IMR-90 (cell line): ENCODE measurements at regions not wholly inside any gene's neighbourhood (a gene's known extent, or its start where the extent isn't known, plus 50 kb on each side); places are given as distances from the start of the nearest gene placed in this dataset.

Experiments
- ATAC-seq: fragments of 200-7000 bp; cut with Tn5 transposase; 2 replicates; pipeline ENCODE4 v1.9.1; 2020; ENCODE audit warnings: low read depth, mild to moderate bottlenecking, moderate library complexity
- BruUV-seq: library from RNA; stranded (reverse); fragments of 400-500 nt; replicated peaks from 2 replicates; lab custom pipeline; 2021; lab: Mats Ljungman, UMichigan
- CTCF ChIA-PET: fragments of 300-600 bp; formaldehyde crosslinking; extraction: SDS; loops from one replicate; lab custom pipeline; 2021; ENCODE audit warnings: antibody characterized with exemption; lab: Yijun Ruan, JAX
- POLR2A ChIA-PET: fragments of 300-600 bp; sonication (Branson Sonifier 250); formaldehyde crosslinking; loops from one replicate; lab custom pipeline; 2022; ENCODE audit warnings: antibody characterized with exemption; ENCODE audit not compliant: unreplicated experiment; lab: Charles Lee
- DNase-seq: peaks from one replicate; pipeline ENCODE4 v3.0.0; 2013
- H2AFZ ChIP-seq: replicated peaks from 2 replicates; pipeline ENCODE3; 2013; ENCODE audit warnings: low read length, mild to moderate bottlenecking; ENCODE audit not compliant: poor library complexity
- H2AK5ac ChIP-seq: 2 replicates; pipeline ENCODE4 v1.6.1; 2013; ENCODE audit warnings: low read depth, low read length, inconsistent platforms
- H2AK9ac ChIP-seq: replicated peaks from 2 replicates; pipeline ENCODE3; 2013; ENCODE audit warnings: mild to moderate bottlenecking, low read depth, low read length, moderate library complexity; ENCODE audit not compliant: poor library complexity
- H2BK120ac ChIP-seq: 2 replicates; pipeline ENCODE4 v1.6.1; 2013; ENCODE audit warnings: low read depth, low read length, inconsistent platforms
- H2BK15ac ChIP-seq: 3 replicates; pipeline ENCODE4 v1.6.1; 2013; ENCODE audit warnings: low read depth, low read length, inconsistent platforms
- H2BK20ac ChIP-seq: 2 replicates; pipeline ENCODE4 v1.6.1; 2013; ENCODE audit warnings: low read depth, mild to moderate bottlenecking, inconsistent platforms, low read length, moderate library complexity
- H2BK5ac ChIP-seq: 2 replicates; pipeline ENCODE4 v1.6.1; 2013; ENCODE audit warnings: mild to moderate bottlenecking, low read depth, low read length, inconsistent platforms; ENCODE audit not compliant: poor library complexity, severe bottlenecking
- H3K14ac ChIP-seq: replicated peaks from 2 replicates; pipeline ENCODE4 v1.6.1; 2013; ENCODE audit warnings: low read depth, low read length, inconsistent platforms
- H3K18ac ChIP-seq: 2 replicates; pipeline ENCODE4 v1.6.1; 2013; ENCODE audit warnings: low read depth, low read length, control low read depth
- H3K23ac ChIP-seq: 2 replicates; pipeline ENCODE4 v1.6.1; 2013; ENCODE audit warnings: low read depth, low read length, inconsistent platforms
- H3K27ac ChIP-seq: 2 replicates; pipeline ENCODE4 v1.5.1; 2013; ENCODE audit warnings: mild to moderate bottlenecking, control low read depth, low read length; ENCODE audit not compliant: insufficient read depth
- H3K27me3 ChIP-seq: 2 replicates; pipeline ENCODE4 v1.6.1; 2013; ENCODE audit warnings: low read length; ENCODE audit not compliant: control insufficient read depth, insufficient read depth
- H3K36me3 ChIP-seq: 2 replicates; pipeline ENCODE4 v1.6.1; 2013; ENCODE audit warnings: low read length, mixed read lengths; ENCODE audit not compliant: control insufficient read depth, insufficient read depth
- H3K4ac ChIP-seq: 2 replicates; pipeline ENCODE4 v1.6.1; 2013; ENCODE audit warnings: low read depth, low read length, inconsistent platforms
- H3K4me1 ChIP-seq: 2 replicates; pipeline ENCODE4 v1.6.1; 2013; ENCODE audit warnings: low read length, mixed read lengths; ENCODE audit not compliant: control insufficient read depth, insufficient read depth
- H3K4me2 ChIP-seq: 2 replicates; pipeline ENCODE4 v1.6.1; 2013; ENCODE audit warnings: low read depth, mild to moderate bottlenecking, control low read depth, low read length, moderate library complexity
- H3K4me3 ChIP-seq: 2 replicates; pipeline ENCODE4 v1.5.1; 2013; ENCODE audit warnings: low read depth, mild to moderate bottlenecking, control low read depth, low read length, moderate library complexity; ENCODE audit not compliant: insufficient read depth
- H3K56ac ChIP-seq: 2 replicates; pipeline ENCODE4 v1.6.1; 2013; ENCODE audit warnings: low read length, inconsistent platforms; ENCODE audit not compliant: insufficient read depth; ENCODE audit errors: extremely low read depth
- H3K79me1 ChIP-seq, 2 experiments: 2 replicates each; pipeline ENCODE4 v1.6.1; 2013; ENCODE audit warnings: low read length in 2 of 2, inconsistent platforms in 1 of 2, low read depth in 1 of 2
- H3K9ac ChIP-seq: 2 replicates; pipeline ENCODE4 v1.6.1; 2013; ENCODE audit warnings: low read depth, low read length, control low read depth
- H3K9me1 ChIP-seq: 2 replicates; pipeline ENCODE4 v1.6.1; 2013; ENCODE audit warnings: low read length, inconsistent platforms; ENCODE audit not compliant: insufficient read depth
- H3K9me3 ChIP-seq: 2 replicates; pipeline ENCODE4 v1.6.1; 2013; ENCODE audit warnings: low read length; ENCODE audit not compliant: control insufficient read depth, insufficient read depth
- H4K20me1 ChIP-seq: 2 replicates; pipeline ENCODE4 v1.6.1; 2013; ENCODE audit warnings: low read length, inconsistent platforms; ENCODE audit not compliant: insufficient read depth
- H4K5ac ChIP-seq: 2 replicates; pipeline ENCODE4 v1.6.1; 2013; ENCODE audit warnings: mild to moderate bottlenecking, low read depth, low read length, control low read depth
- H4K8ac ChIP-seq, 2 experiments: 2 replicates each; pipeline ENCODE4 v1.6.1; 2013; ENCODE audit warnings: low read depth in 2 of 2, low read length in 2 of 2, control low read depth in 1 of 2, inconsistent platforms in 1 of 2
- H4K91ac ChIP-seq: 2 replicates; pipeline ENCODE4 v1.6.1; 2013; ENCODE audit warnings: low read depth, low read length, inconsistent platforms; ENCODE audit not compliant: insufficient read depth
- BHLHE40 ChIP-seq: fragments of 150-350 bp; IDR thresholded peaks from 2 replicates; pipeline ENCODE4 v1.6.1; 2016; ENCODE audit warnings: mild to moderate bottlenecking, low read depth, low read length
- NFE2L2 ChIP-seq: fragments of 150-350 bp; IDR thresholded peaks from 2 replicates; pipeline ENCODE4 v1.6.1; 2016; ENCODE audit warnings: low read depth, mild to moderate bottlenecking, low read length
- POLR2A ChIP-seq: IDR thresholded peaks from 2 replicates; pipeline ENCODE4 v1.6.1; 2012; ENCODE audit warnings: mild to moderate bottlenecking, low read depth, low read length
- WGBS, 2 experiments: methylation state at CpG; one replicate each; pipeline versions ENCODE4 v1.1.5 to v1.1.7; 2013; ENCODE audit warnings: missing lambda C conversion rate in 2 of 2; ENCODE audit not compliant: insufficient read length in 1 of 2; ENCODE audit errors: extremely low coverage in 2 of 2; 5-methylcytosine and 5-hydroxymethylcytosine counted together
- dilution Hi-C: fragments of 300-500 bp; cut with HindIII; formaldehyde crosslinking; loops from one replicate; pipeline ENCODE4 v1.14.3; 2018; ENCODE audit warnings: low sequenced_read_pairs; ENCODE audit not compliant: unreplicated experiment
- in situ Hi-C: fragments of 300-500 bp; cut with MboI; formaldehyde crosslinking; loops from 3 replicates; pipeline ENCODE4 v1.14.3; 2019; ENCODE audit warnings: low sequenced_read_pairs, inconsistent platforms, mixed read lengths
- intact Hi-C: fragments of 100-400 bp; cut with micrococcal nuclease; formaldehyde crosslinking; loops from 2 replicates; pipeline ENCODE4 v1.10.0; 2022

- H3K36me3 ChIP-seq: no peaks in the 10 kb centered on the region
- ChIA-PET POLR2A (no interaction called here), CTCF (interaction anchor here (1.1 to 1.3 kb wide), 2 partner anchors 34 to 63 kb away, joined by 3 read pairs; no protein-coding TSS in a partner anchor)
- H3K9ac ChIP-seq: no peak overlapping the region
- no peak for ATAC-seq
- no peak for DNase-seq
- no peak overlapping the region for H2BK120ac ChIP-seq
- H3K18ac ChIP-seq: no peak overlapping the region
- peaks cover 2% of the 10 kb centered on the region; the same call in 1 of the 2 replicates for H3K4me1 ChIP-seq
- no peak overlapping the region for H2AK9ac ChIP-seq
- no peak overlapping the region for H2BK5ac ChIP-seq
- H4K20me1 ChIP-seq: no peaks in the 10 kb centered on the region
- peaks cover 18% of the 10 kb centered on the region for H3K27me3 ChIP-seq
- no peak overlapping the region for H3K4ac ChIP-seq
- no peak overlapping the region for H4K8ac ChIP-seq
- H2BK20ac ChIP-seq: no peak overlapping the region
- no peaks in the 10 kb centered on the region for H3K9me3 ChIP-seq
- intact Hi-C loops: no loop called here
- no peak overlapping the region for H2AFZ ChIP-seq
- BruUV-seq: no TSS peak
- no peak overlapping the region for H3K4me2 ChIP-seq
- no peak overlapping the region for H4K91ac ChIP-seq
- no peak overlapping the region for H3K56ac ChIP-seq
- TF ChIP-seq NFE2L2: no peak
- no peak for TF ChIP-seq POLR2A
- no peak for TF ChIP-seq BHLHE40
- no peak overlapping the region for H3K23ac ChIP-seq
- no peak overlapping the region for H4K5ac ChIP-seq
- in situ Hi-C loops: no loop called here
- H3K4me3 ChIP-seq: no peak overlapping the region
- no peak overlapping the region for H3K27ac ChIP-seq
- no peak overlapping the region for H2AK5ac ChIP-seq
- no peak overlapping the region for H2BK15ac ChIP-seq
- dilution Hi-C loops: no loop called here
- peaks cover 3% of the 10 kb centered on the region; the same call in 1 of the 2 replicates for H3K9me1 ChIP-seq
- no peak overlapping the region for H3K14ac ChIP-seq
- no peaks in the 10 kb centered on the region; a peak in 1 of 4 replicates for H3K79me1 ChIP-seq
- no CpG with 5 or more reads among the region's 2 CpGs for WGBS, 2 experiments
Measured at GRCh38 chr6:20341096-20341495, 60.6 kb upstream of the E2F3 start.
